Hepatocyte (in vitro differentiated cells): ENCODE measurements at regions not wholly inside any gene's neighbourhood (a gene's known extent, or its start where the extent isn't known, plus 50 kb on each side); places are given as distances from the start of the nearest gene placed in this dataset.

ENCODE experiments used
- CTCF ChIP-seq: fragments of 200-600 bp; sonication (generic); IDR thresholded peaks from 2 replicates; pipeline ENCODE4 v1.5.1; 2016; ENCODE audit warnings: antibody characterized with exemption, mild to moderate bottlenecking; ENCODE audit not compliant: poor library complexity
- EZH2 ChIP-seq: fragments of 200-600 bp; sonication (generic); IDR thresholded peaks from 2 replicates; pipeline ENCODE4 v1.6.1; 2016; ENCODE audit warnings: antibody characterized with exemption, mild to moderate bottlenecking, borderline replicate concordance
- EZH2phosphoT487 ChIP-seq: fragments of 200-600 bp; sonication (generic); IDR thresholded peaks from one replicate; pipeline ENCODE4 v1.6.1; 2018; ENCODE audit warnings: antibody characterized with exemption, mild to moderate bottlenecking, low read depth, moderate library complexity; ENCODE audit not compliant: unreplicated experiment, severe bottlenecking

DNA sequence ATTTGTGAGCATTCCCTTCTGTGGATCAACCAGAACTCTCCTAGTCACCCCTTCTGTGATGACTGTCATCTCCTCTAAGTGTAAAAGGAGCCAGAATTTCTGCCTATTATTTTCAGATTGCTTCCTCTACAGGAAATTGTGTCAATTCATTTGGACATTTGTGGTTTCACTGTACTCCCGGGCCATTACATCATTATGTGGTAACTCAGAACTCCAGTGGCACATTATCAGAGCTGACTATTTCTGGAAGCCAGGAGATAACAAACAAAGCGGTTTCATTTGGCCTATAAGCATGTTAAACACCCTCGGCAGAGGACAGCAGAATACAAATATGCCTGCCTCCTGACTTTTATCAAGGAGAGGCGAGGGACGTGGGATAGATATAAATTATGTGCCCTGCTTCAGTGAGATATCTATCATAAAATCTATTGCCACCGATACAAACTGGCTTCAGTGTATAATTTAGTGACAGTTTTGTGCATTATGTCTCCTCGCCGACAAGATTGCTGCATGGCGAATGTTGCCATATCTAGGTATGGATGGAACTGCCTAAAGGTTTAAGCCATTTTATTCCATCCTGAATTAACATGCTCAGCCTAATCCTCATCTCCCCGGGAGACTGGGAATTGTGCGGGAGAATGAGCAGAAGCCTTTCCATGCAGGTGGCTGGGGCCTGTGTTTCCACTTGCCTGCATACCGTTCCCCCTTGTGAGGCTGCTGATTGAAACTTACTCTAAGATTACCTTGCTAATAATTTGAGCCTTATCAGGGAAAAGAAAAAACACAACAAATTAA lies 193.4 kb upstream of the SEMA6D start:
- no peak for TF ChIP-seq CTCF
- TF ChIP-seq EZH2phosphoT487 = no peak
- TF ChIP-seq EZH2 = no peak
